CD1c-positive myeloid dendritic cell (primary cell): ENCODE measurements at regions not wholly inside any gene's neighbourhood (a gene's known extent, or its start where the extent isn't known, plus 50 kb on each side); places are given as distances from the start of the nearest gene placed in this dataset.

Source experiments
- DNase-seq: peaks from one replicate; pipeline ENCODE4 v3.0.0-alpha.2; 2016; ENCODE audit errors: extremely low spot score

DNA sequence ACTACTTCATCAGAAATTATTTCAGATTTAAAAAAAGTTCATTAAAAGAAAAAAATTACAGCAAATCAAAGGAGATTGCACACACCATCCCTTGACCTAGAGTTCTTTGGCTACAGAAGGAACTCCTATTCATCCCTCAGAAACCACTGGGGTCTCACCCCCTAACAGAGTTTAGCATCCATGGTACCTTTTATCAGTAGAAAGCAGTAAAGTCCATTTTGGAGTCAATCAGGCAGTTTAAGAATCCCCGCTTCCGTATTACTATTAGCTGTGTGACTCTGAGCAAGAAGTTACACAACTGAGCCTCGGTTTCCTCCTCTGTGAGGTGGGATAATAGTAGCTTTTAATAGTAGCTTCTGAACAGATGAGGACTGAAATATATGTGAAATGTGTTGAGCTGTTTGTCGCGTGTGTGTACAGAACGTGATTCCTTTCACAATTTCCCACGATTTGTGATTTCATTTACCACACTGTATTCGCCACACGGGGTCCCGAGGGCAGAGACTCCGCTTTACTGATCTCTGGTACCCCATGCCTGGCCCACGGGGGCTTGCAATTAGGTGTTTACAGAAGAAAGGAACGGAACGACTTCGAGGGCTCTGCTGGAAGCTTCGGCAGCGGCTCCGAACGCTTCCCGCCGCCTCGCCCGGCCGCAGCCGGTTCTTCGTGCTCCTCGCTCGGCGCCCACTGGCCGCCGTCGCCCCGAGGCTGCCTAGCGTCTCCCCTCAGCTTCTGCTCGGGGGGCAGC is 72.5 kb upstream of the ZBED5 start:
- peak; percentile 56 for DNase-seq

DNA sequence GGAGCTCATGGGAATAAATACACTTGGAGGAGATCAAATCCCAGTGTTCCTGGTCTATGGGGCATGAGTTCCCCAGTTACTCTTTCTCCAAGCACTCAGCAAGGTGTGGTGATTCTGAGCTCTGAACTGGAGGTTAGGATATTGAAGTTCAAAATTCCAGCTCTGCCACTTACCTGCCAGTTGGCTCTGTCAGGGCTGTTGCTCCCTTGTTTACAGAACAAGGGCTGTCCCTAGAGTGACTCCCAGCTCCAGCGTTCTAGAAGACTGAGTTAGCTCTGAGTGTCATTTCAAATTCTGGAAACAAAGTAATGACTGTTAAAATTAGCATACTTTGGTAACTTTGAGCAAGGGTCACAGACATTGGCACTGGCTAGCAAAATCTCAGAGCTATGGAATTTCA is 69.7 kb upstream of the ZBED5 start:
- DNase-seq = no peak

DNA sequence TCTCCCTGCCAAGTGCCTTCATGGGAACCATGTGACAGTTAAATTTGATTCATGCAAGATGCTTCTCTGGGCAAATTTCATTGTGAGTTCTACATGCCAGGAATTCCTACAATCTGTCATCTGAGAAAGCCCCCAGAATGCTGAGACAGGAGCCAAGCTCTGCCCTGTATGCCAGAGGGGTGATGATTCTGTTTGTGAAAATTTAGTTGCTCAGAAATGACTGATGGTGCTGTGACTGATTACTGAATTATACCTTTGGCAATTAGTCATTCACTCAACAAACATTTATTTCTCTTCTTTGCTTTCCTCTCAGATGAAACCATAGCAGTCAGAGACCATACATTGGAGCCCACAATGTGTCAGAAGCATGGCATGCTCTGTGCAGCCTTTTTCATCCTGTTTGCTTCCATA is 69.0 kb upstream of the ZBED5 start:
- no peak for DNase-seq

DNA sequence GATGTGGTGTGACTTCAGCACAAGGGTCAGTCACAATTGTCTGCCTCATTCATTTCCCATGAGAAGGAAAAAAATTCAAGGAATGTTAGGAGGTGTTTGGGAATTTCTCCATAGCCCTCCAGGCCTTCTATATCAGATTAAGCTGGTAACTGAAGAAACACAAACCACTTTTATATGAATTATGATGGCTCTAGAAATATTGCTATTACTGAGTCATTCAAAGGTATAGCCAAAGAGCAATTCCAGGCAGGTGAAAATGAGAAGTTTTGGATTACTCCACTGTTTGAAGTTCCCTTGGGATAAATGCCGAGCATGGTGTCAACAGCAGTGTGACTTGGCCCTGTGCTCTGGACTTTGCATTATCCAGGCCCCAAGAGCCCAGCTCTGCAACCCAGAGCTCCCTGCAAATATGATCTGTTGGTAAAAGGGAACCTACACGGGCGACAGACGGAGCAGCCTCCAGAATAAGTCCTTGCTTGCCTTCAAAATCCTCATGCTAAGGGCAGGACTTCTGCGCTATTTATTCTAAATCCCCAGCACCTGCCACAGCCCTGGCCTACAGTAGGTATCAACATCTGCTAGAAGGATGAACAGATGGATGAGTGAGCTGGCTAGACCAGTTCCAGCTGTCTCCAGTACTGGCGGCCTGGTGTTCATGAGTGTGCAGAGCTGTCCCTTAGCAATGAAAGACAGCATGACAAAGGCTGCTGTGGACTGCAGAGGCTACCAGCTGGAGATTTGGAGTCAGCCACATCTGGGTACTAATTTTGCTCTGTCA is 67.5 kb upstream of the ZBED5 start:
- DNase-seq = no peak

DNA sequence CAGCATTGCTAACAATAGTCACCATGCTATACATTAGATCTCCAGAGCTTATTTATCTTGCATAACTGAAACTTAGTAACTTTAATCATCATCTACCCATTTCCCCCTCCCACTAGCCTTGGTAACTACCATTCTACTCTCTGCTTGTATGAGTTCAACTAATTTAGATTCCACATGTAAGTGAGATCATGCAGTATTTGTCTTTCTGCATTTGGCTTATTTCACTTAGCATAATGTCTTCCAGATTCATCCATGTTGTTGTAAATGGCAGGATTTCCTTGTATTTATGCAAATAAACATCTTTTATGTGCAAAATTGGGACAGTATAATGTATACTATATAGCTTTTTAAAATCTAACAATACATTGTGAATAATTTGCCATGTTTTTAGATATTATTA is 66.0 kb upstream of the ZBED5 start:
- no peak for DNase-seq

DNA sequence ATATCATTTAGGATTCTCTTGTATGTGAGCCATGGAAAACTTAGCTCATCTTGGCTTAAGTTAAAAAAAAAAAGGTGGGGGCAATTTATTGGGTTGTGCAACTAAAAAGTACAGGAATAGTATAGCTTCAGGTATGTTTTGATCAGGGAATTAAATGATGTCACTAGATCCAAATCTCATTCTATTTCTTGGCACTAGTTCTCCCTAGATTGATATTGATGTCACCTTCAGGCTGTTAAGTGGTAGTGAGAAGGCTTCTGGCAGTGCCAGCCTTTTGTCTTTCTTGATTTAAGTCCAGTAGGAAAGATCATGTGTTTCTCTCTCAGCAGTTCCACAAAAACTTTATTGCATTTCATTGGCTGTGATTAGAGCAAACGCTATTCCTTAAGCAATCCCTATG is 65.0 kb upstream of the ZBED5 start:
- DNase-seq = no peak

DNA sequence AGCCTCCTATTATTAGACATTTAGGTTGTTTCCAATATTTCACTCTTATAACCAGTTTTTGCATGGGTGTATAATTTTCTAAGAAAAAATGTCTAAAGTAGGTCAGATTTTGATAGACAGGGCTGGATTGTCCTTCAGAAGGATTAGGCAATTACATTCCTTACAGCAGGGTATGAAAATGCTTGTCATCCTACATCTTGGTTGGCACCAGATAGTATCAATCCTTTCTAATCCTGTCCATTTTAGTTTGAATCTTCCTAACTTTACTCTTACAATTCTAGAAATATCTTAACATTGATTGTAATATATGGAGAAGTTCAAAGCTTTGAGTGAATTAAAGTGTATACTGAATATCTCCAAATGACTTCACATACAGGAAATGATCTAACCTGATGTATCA is 63.0 kb upstream of the ZBED5 start:
- DNase-seq = no peak

DNA sequence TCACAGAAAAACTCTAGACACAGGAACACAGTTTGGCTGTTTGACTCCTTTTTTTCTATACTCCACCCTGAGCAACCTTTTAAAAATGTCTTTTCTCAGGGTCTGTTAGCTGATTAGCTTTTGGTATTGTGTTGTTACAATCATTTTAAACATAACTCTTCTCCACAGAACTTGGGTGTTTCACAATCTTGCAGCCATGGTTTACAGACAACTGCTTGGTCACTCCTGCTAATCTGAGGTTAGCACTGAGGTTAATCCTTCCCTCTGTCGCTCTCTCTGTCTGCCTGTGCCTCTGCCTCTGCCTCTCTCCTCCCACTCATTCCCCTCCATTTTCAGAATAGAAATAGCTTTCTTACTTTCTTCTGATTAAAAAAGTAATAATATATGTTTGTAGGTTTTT is 62.4 kb upstream of the ZBED5 start:
- peak; percentile 38 for DNase-seq

DNA sequence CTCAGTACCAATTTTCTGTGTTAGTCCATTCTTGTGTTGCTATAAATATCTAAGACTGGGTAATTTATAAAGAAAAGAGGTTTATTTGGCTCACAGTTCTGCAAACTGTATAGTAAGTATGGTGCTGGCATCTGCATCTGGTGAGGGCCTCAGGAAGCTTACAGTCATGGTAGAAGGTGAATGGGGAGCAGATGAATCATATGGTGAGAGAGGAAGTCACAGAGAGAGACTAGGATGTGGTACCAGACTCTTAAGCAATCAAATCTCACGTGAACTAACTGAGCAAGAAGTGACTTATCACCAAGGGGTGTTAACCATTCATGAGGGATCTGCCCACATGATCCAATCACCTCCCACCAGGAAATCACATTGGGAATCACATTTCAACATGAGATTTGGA is 60.8 kb upstream of the ZBED5 start:
- DNase-seq = peak; percentile 76

DNA sequence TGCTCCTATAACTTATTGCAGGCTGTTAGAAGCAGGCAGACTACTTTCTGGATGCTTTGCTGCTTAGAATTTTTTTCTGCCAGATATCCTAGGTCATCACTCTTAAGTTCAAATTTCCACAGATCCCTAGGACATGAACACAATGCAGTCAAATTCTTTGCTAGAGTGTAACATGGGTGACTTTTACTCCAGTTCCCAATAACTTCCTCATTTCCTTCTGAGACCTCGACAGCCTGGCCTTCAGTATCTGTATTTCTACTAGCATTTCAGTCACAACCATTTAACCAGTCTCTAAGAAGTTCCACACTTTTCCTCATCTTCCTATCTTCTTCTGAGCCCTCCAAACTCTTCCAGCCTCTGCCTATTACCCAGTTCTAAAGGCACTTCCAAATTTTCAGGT is 60.4 kb upstream of the ZBED5 start:
- DNase-seq = peak; percentile 20

DNA sequence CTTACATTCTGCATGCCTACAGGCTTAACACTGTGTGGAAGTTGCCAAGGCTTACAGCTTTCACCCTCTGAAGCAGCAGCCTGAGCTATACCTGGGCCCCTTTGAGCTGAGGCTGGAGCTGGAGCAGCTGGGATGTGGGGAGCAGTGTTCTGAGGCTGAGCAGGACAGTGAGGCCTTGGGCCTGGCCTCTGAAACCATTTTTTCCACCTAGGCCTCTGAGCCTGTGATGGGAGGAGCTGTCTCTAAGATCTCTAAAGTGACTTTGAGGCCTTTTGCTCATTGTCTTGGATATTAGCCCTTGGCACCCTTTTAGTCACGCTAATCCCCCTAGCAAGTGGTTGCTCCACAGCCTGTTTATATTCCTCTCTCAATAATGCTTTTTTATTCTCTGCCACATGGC is 59.9 kb upstream of the ZBED5 start:
- no peak for DNase-seq

- no peak for DNase-seq
These were observed 58.8 kb upstream of the ZBED5 start for GRCh38 chr11:10916665-10917064.

- peak; percentile 40 for DNase-seq
These were observed 56.2 kb upstream of the ZBED5 start for GRCh38 chr11:10914050-10914449.

- no peak for DNase-seq
These were observed 55.2 kb upstream of the ZBED5 start for GRCh38 chr11:10913075-10913474.

DNA sequence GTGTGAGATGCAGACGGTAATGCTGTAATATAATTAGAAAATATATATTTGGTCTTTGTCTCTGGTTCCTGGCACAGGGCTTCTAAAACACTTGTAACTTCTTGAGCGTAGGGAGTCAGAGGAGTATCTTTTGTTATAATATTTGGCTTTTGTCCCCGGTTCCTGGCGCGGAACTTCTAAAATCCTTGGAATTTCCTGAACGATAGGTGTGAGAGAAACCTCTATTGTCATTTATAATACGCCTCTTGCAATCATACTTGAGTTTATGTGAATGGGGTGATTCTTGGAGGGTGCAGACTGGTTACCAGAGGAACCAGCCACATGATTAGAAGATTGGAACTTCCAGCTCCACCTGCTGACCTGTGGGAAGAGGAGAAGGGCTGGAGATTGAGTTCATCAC is 54.1 kb upstream of the ZBED5 start:
- no peak for DNase-seq

- no peak for DNase-seq
These were observed 51.5 kb upstream of the ZBED5 start for GRCh38 chr11:10909141-10909883.

- DNase-seq = no peak
These were observed 50.5 kb upstream of the ZBED5 start for GRCh38 chr11:10908215-10908951.
